ENCODE measurements at regions not wholly inside any gene's neighbourhood (a gene's known extent, or its start where the extent isn't known, plus 50 kb on each side); places are given as distances from the start of the nearest gene placed in this dataset.

- TF ChIP-seq ZNF274 (IDR thresholded peaks at IDR 0.05; ENCODE audit: low read depth, low read length) = no peak
- TF ChIP-seq SUZ12 (IDR thresholded peaks at IDR 0.05; ENCODE audit: extremely low read depth, insufficient read depth, insufficient read length) = no peak
- TF ChIP-seq YY1 (IDR thresholded peaks at IDR 0.05; ENCODE audit: insufficient read depth, insufficient read length) = no peak
These were observed 120.3 kb upstream of the ARHGAP20 start for GRCh38 chr11:110832539-110832938.
